ENCODE measurements at regions not wholly inside any gene's neighbourhood (a gene's known extent, or its start where the extent isn't known, plus 50 kb on each side); places are given as distances from the start of the nearest gene placed in this dataset.

DNA sequence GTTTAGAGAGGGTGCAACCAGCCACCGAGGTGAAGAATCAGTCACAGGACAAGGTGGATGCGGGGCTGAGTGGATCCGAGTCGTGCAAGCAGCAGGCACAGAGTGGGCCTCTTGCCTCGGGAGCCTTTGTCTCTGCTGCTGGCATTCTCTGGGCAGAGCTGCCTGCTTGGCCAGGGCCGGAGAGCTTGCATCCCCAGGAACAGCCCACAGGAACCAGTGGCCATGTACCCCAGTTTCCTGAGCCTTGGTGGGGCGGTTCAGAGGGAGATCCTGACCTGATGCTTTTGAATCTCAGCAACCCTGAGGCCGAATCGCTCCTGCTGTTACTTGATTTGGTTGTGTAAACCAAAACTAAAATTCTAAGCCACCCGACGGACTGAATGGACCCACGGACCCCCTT is 50.1 kb upstream of the EIF5 start:
- peaks cover 95% of the 10 kb centered on the region for H3K27me3 Mint-ChIP-seq
- H3K36me3 Mint-ChIP-seq: no peaks in the 10 kb centered on the region
- ATAC-seq: no peak
- H3K4me3 Mint-ChIP-seq: no peak overlapping the region
- H3K4me1 Mint-ChIP-seq: peaks cover 11% of the 10 kb centered on the region
- H3K27ac Mint-ChIP-seq: no peak overlapping the region
- H3K9me3 Mint-ChIP-seq: no peaks in the 10 kb centered on the region
